T-helper 1 cell (primary cell): ENCODE measurements at regions not wholly inside any gene's neighbourhood (a gene's known extent, or its start where the extent isn't known, plus 50 kb on each side); places are given as distances from the start of the nearest gene placed in this dataset.

Source experiments
- DNase-seq, 5 donors: peaks; one replicate each; pipeline ENCODE4 v3.0.0-alpha.2; 2012 to 2020

DNA sequence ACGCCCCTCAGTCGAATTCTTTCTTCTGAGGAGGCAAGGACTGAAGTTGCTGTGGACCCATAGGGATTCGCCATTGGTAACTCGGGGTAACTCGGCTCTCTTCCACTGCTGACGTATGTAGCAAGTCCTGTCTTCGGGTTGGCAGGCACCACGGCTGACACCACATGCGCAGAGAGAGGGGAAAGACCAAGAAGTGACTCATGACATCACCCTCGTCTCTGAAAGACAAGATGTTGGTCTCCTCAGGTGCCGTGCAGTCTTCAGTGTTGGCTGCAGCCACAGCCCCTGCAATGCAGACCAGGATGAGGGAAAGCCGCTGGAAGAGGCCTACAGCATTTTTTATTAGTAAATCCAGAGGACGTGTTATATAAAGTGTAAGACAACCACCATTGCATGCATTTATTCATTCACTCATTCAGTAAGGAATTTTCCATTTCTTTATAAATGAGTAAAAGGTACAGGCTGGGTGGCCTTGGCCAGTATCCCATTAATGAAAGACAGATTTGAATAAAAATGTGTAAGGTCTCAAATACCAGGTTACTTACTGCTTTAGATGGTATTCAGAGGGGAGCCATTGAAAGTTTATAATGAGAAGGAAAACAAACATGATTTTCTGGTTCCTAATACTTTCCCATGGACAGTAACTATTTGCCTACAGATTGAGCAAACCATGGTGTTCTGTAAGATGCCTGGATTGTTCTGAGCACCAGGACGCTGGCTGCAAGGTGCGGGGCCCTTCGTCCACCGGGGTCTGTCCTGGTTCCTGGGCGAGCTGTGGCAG lies 50.7 kb upstream of the IRF2BP2 start:
- DNase-seq: no peak
